ENCODE measurements at regions not wholly inside any gene's neighbourhood (a gene's known extent, or its start where the extent isn't known, plus 50 kb on each side); places are given as distances from the start of the nearest gene placed in this dataset.

- no peak for TF ChIP-seq EZH2 (IDR thresholded peaks at IDR 0.05)
- no peak for TF ChIP-seq EZH2phosphoT487 (IDR thresholded peaks at IDR 0.05)
- no peak for TF ChIP-seq CTCF (IDR thresholded peaks at IDR 0.05)
- no peak for DNase-seq (ENCODE audit: low spot score)
- peaks cover 5% of the 10 kb centered on the region for H3K27me3 Mint-ChIP-seq (ENCODE audit: insufficient read depth, low read depth)
- Histone ChIP-seq H3K36me3 (no peaks in the 10 kb centered on the region), H3F3A (ENCODE audit: low read depth) (no peaks in the 10 kb centered on the region), H3K4me1 (no peaks in the 10 kb centered on the region), H3K9me3 (ENCODE audit: low read depth) (no peaks in the 10 kb centered on the region), H3K27ac (no peak overlapping the region), H3K79me2 (ENCODE audit: low read depth) (no peaks in the 10 kb centered on the region), H2AFZ (replicated peaks) (no peak overlapping the region), H3K27me3 (no peaks in the 10 kb centered on the region), H3K9ac (no peak overlapping the region), H3K4me2 (no peak overlapping the region), H3K4me3 (no peak overlapping the region), H4K20me1 (ENCODE audit: low read depth) (no peaks in the 10 kb centered on the region)
- H3K4me3 Mint-ChIP-seq, result no peak overlapping the region
- H3K4me1 Mint-ChIP-seq, result peaks cover 11% of the 10 kb centered on the region
- H3K36me3 Mint-ChIP-seq, result no peaks in the 10 kb centered on the region
- peaks cover 3% of the 10 kb centered on the region for H3K9me3 Mint-ChIP-seq
- no peak overlapping the region for H3K27ac Mint-ChIP-seq
Observed at GRCh38 chr18:45456090-45457021, 158.9 kb upstream of the SLC14A2 start.

- Histone ChIP-seq H3K27ac (no peak overlapping the region), H3K4me2 (no peak overlapping the region), H3K9ac (no peak overlapping the region), H3K27me3 (no peaks in the 10 kb centered on the region), H3K9me3 (ENCODE audit: low read depth) (no peaks in the 10 kb centered on the region), H3K36me3 (no peaks in the 10 kb centered on the region), H3K79me2 (ENCODE audit: low read depth) (no peaks in the 10 kb centered on the region), H3K4me1 (no peaks in the 10 kb centered on the region), H2AFZ (replicated peaks) (no peak overlapping the region), H3F3A (ENCODE audit: low read depth) (no peaks in the 10 kb centered on the region), H3K4me3 (no peak overlapping the region), H4K20me1 (ENCODE audit: low read depth) (no peaks in the 10 kb centered on the region)
- Mint-ChIP-seq H3K27me3 (ENCODE audit: insufficient read depth, low read depth) (peaks cover 5% of the 10 kb centered on the region), H3K4me3 (no peak overlapping the region), H3K27ac (no peak overlapping the region), H3K4me1 (peaks cover 22% of the 10 kb centered on the region), H3K36me3 (no peaks in the 10 kb centered on the region), H3K9me3 (peaks cover 3% of the 10 kb centered on the region)
- DNase-seq (ENCODE audit: low spot score), result peak; percentile 5
- no peak for TF ChIP-seq CTCF (IDR thresholded peaks at IDR 0.05)
- no peak for TF ChIP-seq EZH2phosphoT487 (IDR thresholded peaks at IDR 0.05)
- no peak for TF ChIP-seq EZH2 (IDR thresholded peaks at IDR 0.05)
Observed at GRCh38 chr18:45458033-45458432, 157.2 kb upstream of the SLC14A2 start.

- no peaks in the 10 kb centered on the region for H3K4me1 ChIP-seq
- Mint-ChIP-seq H3K36me3 (no peaks in the 10 kb centered on the region), H3K27ac (peak overlapping the region; percentile 23), H3K4me3 (no peak overlapping the region), H3K27me3 (ENCODE audit: insufficient read depth, low read depth) (peaks cover 7% of the 10 kb centered on the region), H3K4me1 (peaks cover 19% of the 10 kb centered on the region), H3K9me3 (no peaks in the 10 kb centered on the region)
- no peak for TF ChIP-seq EZH2phosphoT487 (IDR thresholded peaks at IDR 0.05)
- TF ChIP-seq CTCF (IDR thresholded peaks at IDR 0.05), result no peak
- TF ChIP-seq EZH2 (IDR thresholded peaks at IDR 0.05), result no peak
- no peaks in the 10 kb centered on the region for H3K79me2 ChIP-seq (ENCODE audit: low read depth)
- no peaks in the 10 kb centered on the region for H3K27me3 ChIP-seq
- no peaks in the 10 kb centered on the region for H4K20me1 ChIP-seq (ENCODE audit: low read depth)
- H3K9ac ChIP-seq, result no peak overlapping the region
- no peak overlapping the region for H3K4me3 ChIP-seq
- no peaks in the 10 kb centered on the region for H3K9me3 ChIP-seq (ENCODE audit: low read depth)
- no peak overlapping the region for H3K4me2 ChIP-seq
- DNase-seq (ENCODE audit: low spot score), result no peak
- no peak overlapping the region for H3K27ac ChIP-seq
- no peaks in the 10 kb centered on the region for H3K36me3 ChIP-seq
- no peak overlapping the region for H2AFZ ChIP-seq (replicated peaks)
- no peaks in the 10 kb centered on the region for H3F3A ChIP-seq (ENCODE audit: low read depth)
Observed at GRCh38 chr18:45462179-45462578, 153.1 kb upstream of the SLC14A2 start.
